ENCODE measurements at regions not wholly inside any gene's neighbourhood (a gene's known extent, or its start where the extent isn't known, plus 50 kb on each side); places are given as distances from the start of the nearest gene placed in this dataset.

DNA sequence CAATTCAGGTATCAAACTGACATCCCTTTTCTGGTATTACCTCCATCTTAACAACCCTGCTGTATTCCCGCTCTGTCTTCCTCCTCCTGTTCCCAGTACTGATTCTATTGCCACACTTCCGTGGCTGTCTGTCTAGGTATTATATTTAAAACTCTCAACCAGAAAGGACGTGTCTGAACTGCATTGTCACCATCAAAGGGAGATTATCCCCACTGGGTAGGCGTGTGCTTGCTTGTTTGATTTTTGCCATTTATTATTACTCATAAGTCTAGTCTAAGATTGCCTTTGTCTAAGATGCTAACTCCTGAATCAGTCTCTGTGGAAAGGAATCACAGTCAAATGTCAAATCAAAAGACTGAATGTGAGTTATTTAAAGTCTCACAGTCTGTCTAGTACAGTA is 650.1 kb downstream of the KCNT2 start:
- Mint-ChIP-seq H3K27ac (ENCODE audit: unreplicated experiment) (no peak overlapping the region), H3K36me3 (ENCODE audit: insufficient read depth, unreplicated experiment) (no peaks in the 10 kb centered on the region), H3K4me3 (ENCODE audit: unreplicated experiment) (no peak overlapping the region), H3K27me3 (ENCODE audit: insufficient read depth, unreplicated experiment) (peaks cover 3% of the 10 kb centered on the region), H3K9me3 (ENCODE audit: unreplicated experiment) (no peaks in the 10 kb centered on the region), H3K4me1 (ENCODE audit: low read depth, unreplicated experiment) (no peaks in the 10 kb centered on the region)
- Histone ChIP-seq H3K4me3 (ENCODE audit: low read depth, low read length) (no peak overlapping the region), H3K4me1 (no peaks in the 10 kb centered on the region), H3K27me3 (replicated peaks; ENCODE audit: control insufficient read depth, insufficient read depth, low read length) (no peaks in the 10 kb centered on the region), H3K36me3 (ENCODE audit: control insufficient read depth, insufficient read depth, low read length) (no peaks in the 10 kb centered on the region), H3K9me3 (no peaks in the 10 kb centered on the region)
- intact Hi-C loops (cut with micrococcal nuclease; ENCODE audit: unreplicated experiment) = no loop called here
- TF ChIP-seq, protein P1, sequence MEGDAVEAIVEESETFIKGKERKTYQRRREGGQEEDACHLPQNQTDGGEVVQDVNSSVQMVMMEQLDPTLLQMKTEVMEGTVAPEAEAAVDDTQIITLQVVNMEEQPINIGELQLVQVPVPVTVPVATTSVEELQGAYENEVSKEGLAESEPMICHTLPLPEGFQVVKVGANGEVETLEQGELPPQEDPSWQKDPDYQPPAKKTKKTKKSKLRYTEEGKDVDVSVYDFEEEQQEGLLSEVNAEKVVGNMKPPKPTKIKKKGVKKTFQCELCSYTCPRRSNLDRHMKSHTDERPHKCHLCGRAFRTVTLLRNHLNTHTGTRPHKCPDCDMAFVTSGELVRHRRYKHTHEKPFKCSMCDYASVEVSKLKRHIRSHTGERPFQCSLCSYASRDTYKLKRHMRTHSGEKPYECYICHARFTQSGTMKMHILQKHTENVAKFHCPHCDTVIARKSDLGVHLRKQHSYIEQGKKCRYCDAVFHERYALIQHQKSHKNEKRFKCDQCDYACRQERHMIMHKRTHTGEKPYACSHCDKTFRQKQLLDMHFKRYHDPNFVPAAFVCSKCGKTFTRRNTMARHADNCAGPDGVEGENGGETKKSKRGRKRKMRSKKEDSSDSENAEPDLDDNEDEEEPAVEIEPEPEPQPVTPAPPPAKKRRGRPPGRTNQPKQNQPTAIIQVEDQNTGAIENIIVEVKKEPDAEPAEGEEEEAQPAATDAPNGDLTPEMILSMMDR (IDR thresholded peaks at IDR 0.05; ENCODE audit: insufficient read depth in 1 of 2, low read depth in 1 of 2, low read length in 1 of 2, severe bottlenecking in 1 of 2, unreplicated experiment in 1 of 2) = no peak
- POLR2A ChIA-PET = no interaction called here
- no peak for DNase-seq
- CTCF ChIA-PET = no interaction called here
- no TSS peak for BruUV-seq (replicated peaks)

DNA sequence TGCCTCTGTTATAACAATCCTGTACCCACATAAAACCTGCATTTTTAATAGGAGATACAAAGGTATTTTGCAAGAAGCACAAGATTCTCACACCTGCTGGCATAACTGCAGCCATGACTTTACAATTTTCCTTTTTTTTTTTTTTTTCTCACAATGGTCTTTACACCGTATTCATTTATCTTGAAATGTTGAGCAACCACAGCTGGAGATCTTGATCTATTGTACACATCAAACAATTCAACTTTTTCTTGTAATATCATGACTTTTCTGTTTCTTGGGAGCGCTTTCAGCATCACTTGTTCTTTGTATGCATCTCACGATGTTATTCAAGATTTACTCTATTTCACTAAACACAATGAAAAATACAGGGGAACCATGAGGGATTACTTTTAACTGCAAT is 651.4 kb downstream of the KCNT2 start:
- Histone ChIP-seq H3K4me1 (no peaks in the 10 kb centered on the region), H3K36me3 (ENCODE audit: control insufficient read depth, insufficient read depth, low read length) (no peaks in the 10 kb centered on the region), H3K4me3 (ENCODE audit: low read depth, low read length) (no peak overlapping the region), H3K9me3 (no peaks in the 10 kb centered on the region), H3K27me3 (replicated peaks; ENCODE audit: control insufficient read depth, insufficient read depth, low read length) (no peaks in the 10 kb centered on the region)
- Mint-ChIP-seq H3K36me3 (ENCODE audit: insufficient read depth, unreplicated experiment) (no peaks in the 10 kb centered on the region), H3K9me3 (ENCODE audit: unreplicated experiment) (no peaks in the 10 kb centered on the region), H3K27ac (ENCODE audit: unreplicated experiment) (no peak overlapping the region), H3K27me3 (ENCODE audit: insufficient read depth, unreplicated experiment) (peaks cover 3% of the 10 kb centered on the region), H3K4me1 (ENCODE audit: low read depth, unreplicated experiment) (no peaks in the 10 kb centered on the region), H3K4me3 (ENCODE audit: unreplicated experiment) (no peak overlapping the region)
- no TSS peak for BruUV-seq (replicated peaks)
- DNase-seq = no peak
- TF ChIP-seq, protein P1 (IDR thresholded peaks at IDR 0.05; ENCODE audit: insufficient read depth in 1 of 2, low read depth in 1 of 2, low read length in 1 of 2, severe bottlenecking in 1 of 2, unreplicated experiment in 1 of 2) = no peak
- CTCF ChIA-PET = no interaction called here
- intact Hi-C loops (cut with micrococcal nuclease; ENCODE audit: unreplicated experiment) = no loop called here
- POLR2A ChIA-PET = no interaction called here

DNA sequence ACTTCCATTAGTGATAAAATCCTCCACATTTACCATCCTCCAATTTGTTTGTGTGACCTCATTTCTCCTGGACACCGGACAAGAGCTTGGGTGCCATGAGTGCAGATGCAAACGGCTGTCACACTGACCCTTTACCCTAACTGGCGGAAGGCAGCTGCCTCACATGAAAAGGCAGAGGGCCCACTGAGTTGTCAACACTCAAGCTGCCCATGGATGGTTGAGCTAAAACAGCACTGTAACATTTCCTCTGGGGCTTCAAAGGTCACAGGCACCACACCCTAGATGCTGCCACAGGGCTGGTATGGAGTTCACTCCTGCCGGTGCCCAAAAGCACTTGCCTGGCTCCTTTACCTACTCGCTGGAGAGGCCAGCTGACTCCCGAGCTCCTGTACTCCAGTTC is 653.4 kb downstream of the KCNT2 start:
- POLR2A ChIA-PET = no interaction called here
- no peak overlapping the region for H3K4me3 Mint-ChIP-seq (ENCODE audit: unreplicated experiment)
- Histone ChIP-seq H3K4me3 (ENCODE audit: low read depth, low read length) (no peak overlapping the region), H3K27me3 (replicated peaks; ENCODE audit: control insufficient read depth, insufficient read depth, low read length) (no peaks in the 10 kb centered on the region), H3K36me3 (ENCODE audit: control insufficient read depth, insufficient read depth, low read length) (no peaks in the 10 kb centered on the region), H3K9me3 (no peaks in the 10 kb centered on the region), H3K4me1 (no peaks in the 10 kb centered on the region)
- peaks cover 3% of the 10 kb centered on the region for H3K27me3 Mint-ChIP-seq (ENCODE audit: insufficient read depth, unreplicated experiment)
- TF ChIP-seq, protein P1 (IDR thresholded peaks at IDR 0.05; ENCODE audit: insufficient read depth in 1 of 2, low read depth in 1 of 2, low read length in 1 of 2, severe bottlenecking in 1 of 2, unreplicated experiment in 1 of 2) = no peak
- CTCF ChIA-PET = no interaction called here
- DNase-seq = no peak
- BruUV-seq (replicated peaks) = no TSS peak
- no peaks in the 10 kb centered on the region for H3K9me3 Mint-ChIP-seq (ENCODE audit: unreplicated experiment)
- H3K27ac Mint-ChIP-seq (ENCODE audit: unreplicated experiment) = no peak overlapping the region
- intact Hi-C loops (cut with micrococcal nuclease; ENCODE audit: unreplicated experiment) = no loop called here
- no peaks in the 10 kb centered on the region for H3K4me1 Mint-ChIP-seq (ENCODE audit: low read depth, unreplicated experiment)
- H3K36me3 Mint-ChIP-seq (ENCODE audit: insufficient read depth, unreplicated experiment) = no peaks in the 10 kb centered on the region
